Muscle layer of duodenum (tissue), 2 donors: ENCODE measurements at regions not wholly inside any gene's neighbourhood (a gene's known extent, or its start where the extent isn't known, plus 50 kb on each side); places are given as distances from the start of the nearest gene placed in this dataset.

Experiments
- H3K27ac ChIP-seq: one replicate; pipeline ENCODE4 v1.7.0; 2013; ENCODE audit warnings: mild to moderate bottlenecking, low read length
- H3K27me3 ChIP-seq: one replicate; pipeline ENCODE4 v1.7.0; 2013; ENCODE audit warnings: low read depth, mild to moderate bottlenecking, control low read depth, low read length
- H3K36me3 ChIP-seq, 2 donors: one replicate each; pipeline ENCODE4 v1.7.0; 2013; ENCODE audit warnings: low read length in 2 of 2, control low read depth in 1 of 2, mild to moderate bottlenecking in 1 of 2; ENCODE audit not compliant: insufficient read depth in 2 of 2, control insufficient read depth in 1 of 2
- H3K4me1 ChIP-seq, 2 donors: one replicate each; pipeline ENCODE4 v1.7.0; 2013; ENCODE audit warnings: low read length in 2 of 2, mild to moderate bottlenecking in 2 of 2, control low read depth in 1 of 2, moderate library complexity in 1 of 2; ENCODE audit not compliant: insufficient read depth in 2 of 2, control insufficient read depth in 1 of 2
- H3K4me3 ChIP-seq, 2 donors: one replicate each; pipeline ENCODE4 v1.7.0; 2013; ENCODE audit warnings: low read length in 2 of 2, low read depth in 1 of 2, mild to moderate bottlenecking in 1 of 2
- H3K9me3 ChIP-seq, 2 donors: one replicate each; pipeline ENCODE4 v1.7.0; 2013; ENCODE audit warnings: low read length in 2 of 2, control low read depth in 1 of 2, mild to moderate bottlenecking in 1 of 2; ENCODE audit not compliant: control insufficient read depth in 1 of 2
- donor health status: healthy.

GRCh38 chr2:71756280-71756906, 303.0 kb downstream of the DYSF start:
- Histone ChIP-seq H3K36me3 (no peaks in the 10 kb centered on the region), H3K4me1 (no peaks in the 10 kb centered on the region), H3K27ac (no peak overlapping the region), H3K4me3 (no peak overlapping the region), H3K27me3 (no peaks in the 10 kb centered on the region), H3K9me3 (no peaks in the 10 kb centered on the region)

- no peak overlapping the region for H3K27ac ChIP-seq
- H3K27me3 ChIP-seq = no peaks in the 10 kb centered on the region
- no peak overlapping the region for H3K4me3 ChIP-seq
- peaks cover 6 to 26% of the 10 kb centered on the region in 2 donors for H3K4me1 ChIP-seq
- H3K9me3 ChIP-seq = no peaks in the 10 kb centered on the region
- H3K36me3 ChIP-seq = no peaks in the 10 kb centered on the region
These were observed 298.2 kb downstream of the DYSF start for GRCh38 chr2:71751590-71751989.

GRCh38 chr2:71749671-71750101, 296.3 kb downstream of the DYSF start:
- no peaks in the 10 kb centered on the region for H3K36me3 ChIP-seq
- H3K27ac ChIP-seq = no peak overlapping the region
- H3K9me3 ChIP-seq = no peaks in the 10 kb centered on the region
- H3K4me3 ChIP-seq = no peak overlapping the region
- peaks cover 6 to 28% of the 10 kb centered on the region in 2 donors for H3K4me1 ChIP-seq
- no peaks in the 10 kb centered on the region for H3K27me3 ChIP-seq

GRCh38 chr2:71748227-71748626, 294.9 kb downstream of the DYSF start:
- Histone ChIP-seq H3K4me3 (no peak overlapping the region), H3K27me3 (no peaks in the 10 kb centered on the region), H3K4me1 (peaks cover 6 to 28% of the 10 kb centered on the region in 2 donors), H3K36me3 (no peaks in the 10 kb centered on the region), H3K27ac (no peak overlapping the region), H3K9me3 (no peaks in the 10 kb centered on the region)

- H3K36me3 ChIP-seq = no peaks in the 10 kb centered on the region
- no peaks in the 10 kb centered on the region for H3K9me3 ChIP-seq
- no peak overlapping the region for H3K4me3 ChIP-seq
- H3K4me1 ChIP-seq = peaks cover 6 to 28% of the 10 kb centered on the region in 2 donors
- H3K27ac ChIP-seq = no peak overlapping the region
- H3K27me3 ChIP-seq = no peaks in the 10 kb centered on the region
These were observed 294.2 kb downstream of the DYSF start for GRCh38 chr2:71747559-71747958.

GRCh38 chr2:71746946-71747501, 293.7 kb downstream of the DYSF start:
- no peak overlapping the region for H3K4me3 ChIP-seq
- H3K27ac ChIP-seq = no peak overlapping the region
- H3K9me3 ChIP-seq = no peaks in the 10 kb centered on the region
- peaks cover 6 to 32% of the 10 kb centered on the region in 2 donors for H3K4me1 ChIP-seq
- no peaks in the 10 kb centered on the region for H3K36me3 ChIP-seq
- H3K27me3 ChIP-seq = no peaks in the 10 kb centered on the region

- no peak overlapping the region for H3K4me3 ChIP-seq
- no peaks in the 10 kb centered on the region for H3K9me3 ChIP-seq
- H3K27me3 ChIP-seq = no peaks in the 10 kb centered on the region
- no peak overlapping the region for H3K27ac ChIP-seq
- peaks cover 6 to 29% of the 10 kb centered on the region in 2 donors for H3K4me1 ChIP-seq
- H3K36me3 ChIP-seq = no peaks in the 10 kb centered on the region
These were observed 291.4 kb downstream of the DYSF start for GRCh38 chr2:71744781-71745180.

GRCh38 chr2:71743995-71744675, 290.8 kb downstream of the DYSF start:
- H3K27me3 ChIP-seq = no peaks in the 10 kb centered on the region
- H3K9me3 ChIP-seq = no peaks in the 10 kb centered on the region
- no peaks in the 10 kb centered on the region for H3K36me3 ChIP-seq
- peaks cover 6 to 22% of the 10 kb centered on the region in 2 donors for H3K4me1 ChIP-seq
- no peak overlapping the region for H3K4me3 ChIP-seq
- no peak overlapping the region for H3K27ac ChIP-seq

GRCh38 chr2:71742953-71743601, 289.7 kb downstream of the DYSF start:
- no peaks in the 10 kb centered on the region for H3K36me3 ChIP-seq
- no peaks in the 10 kb centered on the region for H3K27me3 ChIP-seq
- H3K4me1 ChIP-seq = peaks cover 6 to 18% of the 10 kb centered on the region in 2 donors
- H3K27ac ChIP-seq = no peak overlapping the region
- no peak overlapping the region for H3K4me3 ChIP-seq
- H3K9me3 ChIP-seq = no peaks in the 10 kb centered on the region

GRCh38 chr2:71736986-71737385, 283.6 kb downstream of the DYSF start:
- Histone ChIP-seq H3K36me3 (no peaks in the 10 kb centered on the region), H3K4me3 (no peak overlapping the region), H3K4me1 (no peaks in the 10 kb centered on the region), H3K27ac (no peak overlapping the region), H3K9me3 (no peaks in the 10 kb centered on the region), H3K27me3 (no peaks in the 10 kb centered on the region)

GRCh38 chr2:71736091-71736861, 282.9 kb downstream of the DYSF start:
- H3K9me3 ChIP-seq = no peaks in the 10 kb centered on the region
- no peaks in the 10 kb centered on the region for H3K36me3 ChIP-seq
- no peaks in the 10 kb centered on the region for H3K4me1 ChIP-seq
- no peak overlapping the region for H3K27ac ChIP-seq
- H3K27me3 ChIP-seq = no peaks in the 10 kb centered on the region
- H3K4me3 ChIP-seq = no peak overlapping the region
